K562 (cell line): ENCODE measurements at regions not wholly inside any gene's neighbourhood (a gene's known extent, or its start where the extent isn't known, plus 50 kb on each side); places are given as distances from the start of the nearest gene placed in this dataset.

Source experiments
- ATAC-seq: fragments of 200-7000 bp; cut with Tn5 transposase; 3 replicates; pipeline ENCODE4 v1.9.1; 2020; ENCODE audit warnings: moderate library complexity
- BruUV-seq: library from RNA; stranded (reverse); fragments of 400-500 nt; replicated peaks from 2 replicates; lab custom pipeline; 2021; lab: Mats Ljungman, UMichigan
- CTCF ChIA-PET: fragments of 300-600 bp; formaldehyde crosslinking; extraction: SDS; loops from one replicate; lab custom pipeline; 2021; ENCODE audit warnings: low intra/inter-chr PET ratio; lab: Yijun Ruan, JAX
- POLR2A ChIA-PET: fragments of 300-600, 350-650 bp; sonication (Branson Sonifier 250); formaldehyde crosslinking; extraction: SDS; loops from one replicate; lab custom pipeline; 2021; ENCODE audit warnings: antibody characterized with exemption, inconsistent platforms; lab: Yijun Ruan, JAX
- DNase-seq, 4 experiments: peaks; one replicate each; pipeline versions ENCODE4 v3.0.0 to v3.0.0-alpha.2; 2011 to 2018; ENCODE audit warnings: low spot score in 3 of 4, mixed read lengths in 3 of 4; ENCODE audit errors: extremely low read depth in 1 of 4
- FAIRE-seq: peaks from 2 replicates; lab custom pipeline; 2011; peaks lifted over from hg19 to GRCh38; lab: Jason Lieb, UNC
- H2AFZ ChIP-seq: 2 replicates; pipeline ENCODE4 v1.6.0; 2011; ENCODE audit warnings: low read depth, low read length, control low read depth, inconsistent platforms
- H3K27ac ChIP-seq: fragments of 200-600 bp; 3 replicates; pipeline ENCODE4 v1.8.0; 2011; ENCODE audit warnings: low read depth, mild to moderate bottlenecking, control low read depth, inconsistent platforms, low read length, moderate library complexity, mixed read lengths; ENCODE audit errors: extremely low read depth
- H3K27me3 ChIP-seq, 2 experiments: fragments of 300-600 bp in 1 of 2; 2 replicates in 1 of 2; 3 replicates in 1 of 2; pipeline versions ENCODE4 v1.6.0 to v1.8.0; 2011; ENCODE audit warnings: inconsistent platforms in 2 of 2, low read length in 2 of 2, mild to moderate bottlenecking in 1 of 2, mixed read lengths in 1 of 2, moderate library complexity in 1 of 2; ENCODE audit not compliant: control insufficient read depth in 2 of 2, insufficient read depth in 2 of 2
- H3K36me3 ChIP-seq: fragments of 300-600 bp; 3 replicates; pipeline ENCODE4 v1.8.0; 2011; ENCODE audit warnings: mild to moderate bottlenecking, low read length, inconsistent platforms; ENCODE audit not compliant: control insufficient read depth, insufficient read depth
- H3K4me1 ChIP-seq, 2 experiments: fragments of 200-600 bp in 1 of 2; replicated peaks in 1 of 2; 2 replicates in 1 of 2; 3 replicates in 1 of 2; pipeline versions ENCODE4 v1.5.1 to v1.8.0; 2011; ENCODE audit warnings: inconsistent platforms in 2 of 2, low read length in 2 of 2, mild to moderate bottlenecking in 1 of 2, mixed read lengths in 1 of 2, moderate library complexity in 1 of 2; ENCODE audit not compliant: control insufficient read depth in 2 of 2, insufficient read depth in 2 of 2
- H3K4me2 ChIP-seq: 2 replicates; pipeline ENCODE4 v1.6.1; 2011; ENCODE audit warnings: low read length, control low read depth, inconsistent platforms, mixed read lengths; ENCODE audit not compliant: insufficient read depth
- H3K4me3 ChIP-seq: fragments of 200-600 bp; sonication (generic), shearing (Covaris generic); 2 replicates; pipeline ENCODE4 v1.5.1; 2016; ENCODE audit warnings: control low read depth, inconsistent platforms
- H3K79me2 ChIP-seq: fragments of 200-600 bp; 3 replicates; pipeline ENCODE4 v1.8.0; 2011; ENCODE audit warnings: low read length, inconsistent platforms; ENCODE audit not compliant: control insufficient read depth, insufficient read depth
- H3K9ac ChIP-seq, 2 experiments: 2 replicates each; pipeline versions ENCODE4 v1.6.0 to v1.6.1; 2011; ENCODE audit warnings: low read depth in 2 of 2, low read length in 2 of 2, control low read depth in 1 of 2, inconsistent platforms in 1 of 2, mild to moderate bottlenecking in 1 of 2, mixed read lengths in 1 of 2; ENCODE audit not compliant: insufficient read depth in 1 of 2
- H3K9me1 ChIP-seq: one replicate; pipeline ENCODE4 v1.6.0; 2011; ENCODE audit warnings: inconsistent platforms, mild to moderate bottlenecking, low read length, moderate library complexity; ENCODE audit not compliant: control insufficient read depth, insufficient read depth
- H3K9me3 ChIP-seq: replicated peaks from 2 replicates; pipeline ENCODE4 v1.5.1; 2011; ENCODE audit warnings: low read depth, low read length, inconsistent platforms; ENCODE audit not compliant: control insufficient read depth, insufficient read depth
- H4K20me1 ChIP-seq: replicated peaks from 2 replicates; pipeline ENCODE4 v1.6.1; 2011; ENCODE audit warnings: low read length, inconsistent platforms, mixed read lengths; ENCODE audit not compliant: control insufficient read depth, insufficient read depth
- ATF6 ChIP-seq: sonication (generic); formaldehyde crosslinking; IDR thresholded peaks from 2 replicates; pipeline ENCODE4 v1.4.0; 2020; ENCODE audit warnings: mild to moderate bottlenecking, missing genetic modification reagents
- CHD1 ChIP-seq: fragments of 200-600 bp; sonication (generic); IDR thresholded peaks from one replicate; pipeline ENCODE4 v1.6.1; 2012; ENCODE audit warnings: mild to moderate bottlenecking, moderate library complexity, low read length, inconsistent platforms
- ELK1 ChIP-seq: sonication (generic); formaldehyde crosslinking; IDR thresholded peaks from 2 replicates; pipeline ENCODE4 v1.8.1; 2022; ENCODE audit warnings: missing genetic modification reagents
- EP400 ChIP-seq: fragments of 450-650 bp; IDR thresholded peaks from 2 replicates; pipeline ENCODE4 v1.6.1; 2017; ENCODE audit warnings: antibody characterized with exemption, mild to moderate bottlenecking, moderate library complexity
- KAT2B ChIP-seq: IDR thresholded peaks from one replicate; pipeline ENCODE4 v1.6.1; 2012; ENCODE audit warnings: low read depth, mild to moderate bottlenecking, control low read depth, inconsistent platforms, low read length, moderate library complexity
- NFYB ChIP-seq: IDR thresholded peaks from 2 replicates; pipeline ENCODE4 v1.6.1; 2011; ENCODE audit warnings: mild to moderate bottlenecking, moderate library complexity; ENCODE audit not compliant: insufficient read length; ENCODE audit errors: extremely low read depth
- NR4A1 ChIP-seq, 2 experiments: fragments of 250-450 bp in 1 of 2; fragments of 450-650 bp in 1 of 2; sonication (Bioruptor Pico) in 1 of 2; IDR thresholded peaks; 2 replicates each; pipeline versions ENCODE4 v1.4.0 to v1.6.1; 2016 to 2020; ENCODE audit warnings: mild to moderate bottlenecking in 2 of 2, missing compliant biosample characterization in 1 of 2, missing genetic modification characterization in 1 of 2, moderate library complexity in 1 of 2
- POLR2AphosphoS5 ChIP-seq: IDR thresholded peaks from 2 replicates; pipeline ENCODE4 v1.6.1; 2011; ENCODE audit warnings: mild to moderate bottlenecking, low read depth, low read length, moderate library complexity; ENCODE audit not compliant: control insufficient read depth, insufficient read depth
- PRMT5 ChIP-seq: sonication (generic); formaldehyde crosslinking; IDR thresholded peaks from 2 replicates; pipeline ENCODE4 v1.5.0; 2020; ENCODE audit warnings: missing genetic modification reagents
- TBP ChIP-seq: optimal IDR thresholded peaks from 2 replicates; pipeline ENCODE3; 2011; ENCODE audit warnings: low read depth, low read length, improper control_type of control experiment
- TCF7L2 ChIP-seq: fragments of 150-350 bp; IDR thresholded peaks from 2 replicates; pipeline ENCODE4 v1.6.1; 2016; ENCODE audit warnings: low read depth, mild to moderate bottlenecking, low read length, moderate library complexity
- TGIF2 ChIP-seq: sonication (generic); formaldehyde crosslinking; IDR thresholded peaks from 2 replicates; pipeline ENCODE4 v1.8.1; 2022; ENCODE audit warnings: mild to moderate bottlenecking, missing genetic modification reagents, moderate library complexity
- WGBS: fragments of 100-300 bp; shearing (Covaris generic); methylation state at CpG from one replicate; pipeline ENCODE4 v1.1.6; 2016; ENCODE audit warnings: low coverage, mixed read lengths; ENCODE audit not compliant: insufficient coverage; ENCODE audit errors: missing lambda C conversion rate; 5-methylcytosine and 5-hydroxymethylcytosine counted together
- in situ Hi-C: fragments of 300-500 bp; cut with MboI; formaldehyde crosslinking; loops from 4 replicates; pipeline ENCODE4 v1.15.0; 2018; ENCODE audit warnings: inconsistent platforms, mixed read lengths
- intact Hi-C: fragments of 100-400 bp; cut with micrococcal nuclease; formaldehyde crosslinking; loops from 2 replicates; pipeline ENCODE4 v1.14.2; 2022

GRCh38 chr2:12419803-12420202, 296.9 kb upstream of the TRIB2 start:
- no peaks in the 10 kb centered on the region for H3K79me2 ChIP-seq
- H3K27ac ChIP-seq = no peak overlapping the region
- H2AFZ ChIP-seq = no peak overlapping the region
- H4K20me1 ChIP-seq = no peaks in the 10 kb centered on the region
- FAIRE-seq (no peak), ATAC-seq (no peak), DNase-seq (no peak)
- no peak overlapping the region for H3K4me3 ChIP-seq
- ChIA-PET POLR2A (no interaction called here), CTCF (no interaction called here)
- BruUV-seq = no TSS peak
- intact Hi-C loops = loop anchor here (5.0 kb wide), 1 partner anchor 587 kb away; no protein-coding TSS in a partner anchor
- in situ Hi-C loops = loop anchor here (5.0 kb wide), 1 partner anchor 297 kb away; the partner anchor contains the start of gene TRIB2
- 82% methylated on average over 3 of the region's 3 CpGs for WGBS
- H3K4me2 ChIP-seq = no peak overlapping the region
- no peaks in the 10 kb centered on the region for H3K27me3 ChIP-seq
- TF ChIP-seq CHD1 (no peak), POLR2AphosphoS5 (no peak), TBP (no peak), EP400 (no peak), TGIF2 (CRISPR knock-in tag) (no peak), NR4A1 (CRISPR knock-in tag; IDR thresholded peaks at IDR 0.05) (no peak), NR4A1 (tag; IDR thresholded peaks at IDR 0.05) (no peak), ATF6 (CRISPR knock-in tag) (no peak), PRMT5 (CRISPR knock-in tag) (no peak), ELK1 (CRISPR knock-in tag) (no peak), TCF7L2 (no peak), NFYB (no peak), KAT2B (no peak)
- peaks cover 5% of the 10 kb centered on the region; the same call in 1 of the 3 replicates for H3K36me3 ChIP-seq
- H3K9me3 ChIP-seq = no peaks in the 10 kb centered on the region
- no peak overlapping the region for H3K9ac ChIP-seq
- no peaks in the 10 kb centered on the region for H3K9me1 ChIP-seq
- H3K4me1 ChIP-seq = peaks cover 0 to 5% of the 10 kb centered on the region in 2 experiments; a peak in 2 of 5 replicates
